ENCODE measurements at regions not wholly inside any gene's neighbourhood (a gene's known extent, or its start where the extent isn't known, plus 50 kb on each side); places are given as distances from the start of the nearest gene placed in this dataset.

- TF ChIP-seq POLR2A (IDR thresholded peaks at IDR 0.05) (no peak), CTCF (IDR thresholded peaks at IDR 0.05) (no peak)
These were observed 1050.0 kb downstream of the ADGRL3 start for GRCh38 chr4:62250100-62250499.
